ENCODE measurements at regions not wholly inside any gene's neighbourhood (a gene's known extent, or its start where the extent isn't known, plus 50 kb on each side); places are given as distances from the start of the nearest gene placed in this dataset.

DNA sequence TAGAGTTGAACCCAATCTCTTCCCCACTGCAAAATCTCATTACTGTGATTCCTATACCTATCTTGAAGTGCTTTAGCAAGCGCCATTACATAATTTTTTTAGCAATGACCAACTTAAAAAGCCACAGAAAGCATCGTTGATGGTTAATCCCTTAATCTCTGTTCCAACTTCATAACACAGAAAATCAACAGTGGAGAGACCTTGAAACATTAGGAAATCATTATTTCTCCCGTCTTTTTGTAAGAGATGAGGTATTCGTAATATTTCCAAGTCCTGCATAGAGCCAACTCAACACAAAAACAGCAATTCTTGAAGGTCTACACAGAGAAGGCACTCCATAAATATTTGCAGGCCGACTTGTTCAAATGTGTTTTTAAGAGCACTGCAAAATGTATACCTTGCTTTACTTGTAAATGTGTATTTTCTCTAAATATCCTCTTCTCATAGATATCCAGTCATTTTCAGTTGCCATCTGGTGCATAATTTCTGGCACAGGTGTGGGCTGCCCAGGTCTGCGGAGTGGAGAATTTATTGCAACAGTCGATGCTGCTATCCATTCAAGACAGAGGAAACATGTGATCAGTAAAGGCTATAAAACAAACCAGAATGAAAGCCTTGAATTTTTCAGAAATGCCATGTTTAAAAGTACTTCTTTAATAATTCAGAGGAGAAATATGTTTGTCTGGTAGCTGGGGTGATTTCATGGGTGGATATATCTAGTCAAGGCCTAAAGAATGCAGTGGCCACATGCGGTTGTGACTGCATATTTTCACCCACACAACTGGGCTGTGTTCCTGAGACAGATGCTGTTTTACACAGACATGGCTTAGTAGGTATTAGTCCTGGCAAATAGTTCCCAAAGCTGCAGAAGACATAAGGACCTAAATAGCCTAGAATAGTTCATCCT lies 234.3 kb upstream of the STARD13 start:
- TF ChIP-seq EP300 (IDR thresholded peaks at IDR 0.05) (no peak), MYC (IDR thresholded peaks at IDR 0.05; ENCODE audit: borderline replicate concordance, low read length) (no peak), BHLHE40 (IDR thresholded peaks at IDR 0.05; ENCODE audit: low read depth, low read length) (no peak), CBX2 (IDR thresholded peaks at IDR 0.05; ENCODE audit: borderline replicate concordance, low read depth) (no peak), HOXA7 (CRISPR knock-in tag; IDR thresholded peaks at IDR 0.05) (no peak), JUN (IDR thresholded peaks at IDR 0.05) (no peak), POLR2A (IDR thresholded peaks at IDR 0.05; ENCODE audit: low read length) (no peak), RAD21 (conservative IDR thresholded peaks at IDR 0.05 in 1 of 2, IDR thresholded peaks at IDR 0.05 in 1 of 2) (no peak), EHMT2 (IDR thresholded peaks at IDR 0.05; ENCODE audit: low read depth) (no peak)
- TF ChIP-seq, protein P1, sequence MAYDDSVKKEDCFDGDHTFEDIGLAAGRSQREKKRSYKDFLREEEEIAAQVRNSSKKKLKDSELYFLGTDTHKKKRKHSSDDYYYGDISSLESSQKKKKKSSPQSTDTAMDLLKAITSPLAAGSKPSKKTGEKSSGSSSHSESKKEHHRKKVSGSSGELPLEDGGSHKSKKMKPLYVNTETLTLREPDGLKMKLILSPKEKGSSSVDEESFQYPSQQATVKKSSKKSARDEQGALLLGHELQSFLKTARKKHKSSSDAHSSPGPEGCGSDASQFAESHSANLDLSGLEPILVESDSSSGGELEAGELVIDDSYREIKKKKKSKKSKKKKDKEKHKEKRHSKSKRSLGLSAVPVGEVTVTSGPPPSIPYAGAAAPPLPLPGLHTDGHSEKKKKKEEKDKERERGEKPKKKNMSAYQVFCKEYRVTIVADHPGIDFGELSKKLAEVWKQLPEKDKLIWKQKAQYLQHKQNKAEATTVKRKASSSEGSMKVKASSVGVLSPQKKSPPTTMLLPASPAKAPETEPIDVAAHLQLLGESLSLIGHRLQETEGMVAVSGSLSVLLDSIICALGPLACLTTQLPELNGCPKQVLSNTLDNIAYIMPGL (CRISPR knock-in tag; IDR thresholded peaks at IDR 0.05; ENCODE audit: borderline replicate concordance), result no peak
- TF ChIP-seq, protein P2, sequence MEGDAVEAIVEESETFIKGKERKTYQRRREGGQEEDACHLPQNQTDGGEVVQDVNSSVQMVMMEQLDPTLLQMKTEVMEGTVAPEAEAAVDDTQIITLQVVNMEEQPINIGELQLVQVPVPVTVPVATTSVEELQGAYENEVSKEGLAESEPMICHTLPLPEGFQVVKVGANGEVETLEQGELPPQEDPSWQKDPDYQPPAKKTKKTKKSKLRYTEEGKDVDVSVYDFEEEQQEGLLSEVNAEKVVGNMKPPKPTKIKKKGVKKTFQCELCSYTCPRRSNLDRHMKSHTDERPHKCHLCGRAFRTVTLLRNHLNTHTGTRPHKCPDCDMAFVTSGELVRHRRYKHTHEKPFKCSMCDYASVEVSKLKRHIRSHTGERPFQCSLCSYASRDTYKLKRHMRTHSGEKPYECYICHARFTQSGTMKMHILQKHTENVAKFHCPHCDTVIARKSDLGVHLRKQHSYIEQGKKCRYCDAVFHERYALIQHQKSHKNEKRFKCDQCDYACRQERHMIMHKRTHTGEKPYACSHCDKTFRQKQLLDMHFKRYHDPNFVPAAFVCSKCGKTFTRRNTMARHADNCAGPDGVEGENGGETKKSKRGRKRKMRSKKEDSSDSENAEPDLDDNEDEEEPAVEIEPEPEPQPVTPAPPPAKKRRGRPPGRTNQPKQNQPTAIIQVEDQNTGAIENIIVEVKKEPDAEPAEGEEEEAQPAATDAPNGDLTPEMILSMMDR (IDR thresholded peaks at IDR 0.05), result no peak
